Skin of body (tissue), 1 donor: ENCODE measurements at regions not wholly inside any gene's neighbourhood (a gene's known extent, or its start where the extent isn't known, plus 50 kb on each side); places are given as distances from the start of the nearest gene placed in this dataset.

Experiments used
- DNase-seq: peaks from one replicate; lab custom pipeline; 2025; lab: John Stamatoyannopoulos, UW

GRCh38 chr1:22245100-22245650, 102.3 kb upstream of the WNT4 start:
- no peak for DNase-seq

- no peak for DNase-seq
These were observed 102.8 kb upstream of the WNT4 start for GRCh38 chr1:22245726-22246125.

- peak; percentile 69 for DNase-seq
These were observed 104.0 kb upstream of the WNT4 start for GRCh38 chr1:22246755-22247480.

GRCh38 chr1:22247527-22248245, 104.8 kb upstream of the WNT4 start:
- no peak for DNase-seq

DNA sequence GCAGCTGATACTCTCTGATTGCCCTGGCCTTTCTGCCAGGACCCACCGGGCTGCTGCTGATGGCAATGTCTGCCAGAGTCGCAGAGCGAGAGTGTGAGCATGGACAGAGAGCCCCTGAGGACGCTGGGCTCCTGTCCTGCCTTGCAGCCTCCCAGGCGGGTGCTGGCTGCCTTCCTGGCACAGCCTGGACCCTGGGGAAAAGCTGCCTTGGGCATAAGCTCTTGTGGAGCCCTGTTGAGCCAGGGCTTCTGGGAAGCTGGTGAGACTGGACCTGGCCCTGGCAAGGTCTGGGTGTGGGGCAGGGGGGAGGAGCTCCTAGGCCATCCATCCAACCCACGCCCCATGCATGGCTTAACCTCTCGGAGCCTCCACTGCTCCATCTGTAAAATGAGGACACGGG, 105.8 kb upstream of the WNT4 start:
- DNase-seq: no peak

DNA sequence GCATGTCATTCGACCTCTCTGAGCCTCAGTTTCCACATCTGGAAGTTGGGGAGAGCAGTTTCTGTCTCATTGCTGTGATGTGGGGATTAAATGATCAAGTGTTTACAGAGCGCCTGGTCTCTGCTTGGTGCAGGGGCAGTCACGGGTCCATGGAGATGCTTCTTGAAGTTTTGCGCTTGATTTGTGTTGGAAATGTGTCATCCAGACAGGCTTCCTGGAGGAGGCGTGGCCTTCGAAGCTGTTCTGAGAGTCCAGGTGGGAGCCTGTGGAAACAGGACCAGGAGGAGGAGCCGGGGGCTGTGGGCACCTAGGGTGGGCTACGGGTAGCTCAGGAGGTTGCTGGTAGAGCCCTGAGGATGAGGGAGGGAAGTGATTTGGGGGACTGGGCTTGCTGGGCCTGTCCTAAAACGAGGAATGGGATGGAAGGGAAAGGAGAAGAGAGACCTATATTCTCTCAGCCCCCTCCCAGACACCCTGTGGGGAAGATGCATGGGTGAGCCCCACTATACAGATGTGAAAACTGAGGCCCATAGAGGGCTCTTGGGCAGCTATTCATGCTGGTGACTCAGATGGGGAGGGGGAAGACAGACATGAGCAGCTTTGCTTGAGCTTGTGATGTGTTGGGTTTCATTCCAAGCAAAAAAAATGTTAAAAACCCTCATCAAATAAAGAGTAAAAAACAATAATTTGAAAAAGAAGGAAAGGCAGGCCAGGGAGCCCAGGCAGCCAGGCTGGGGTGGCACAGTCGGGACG, 107.2 kb upstream of the WNT4 start:
- DNase-seq: peak; percentile 13

DNA sequence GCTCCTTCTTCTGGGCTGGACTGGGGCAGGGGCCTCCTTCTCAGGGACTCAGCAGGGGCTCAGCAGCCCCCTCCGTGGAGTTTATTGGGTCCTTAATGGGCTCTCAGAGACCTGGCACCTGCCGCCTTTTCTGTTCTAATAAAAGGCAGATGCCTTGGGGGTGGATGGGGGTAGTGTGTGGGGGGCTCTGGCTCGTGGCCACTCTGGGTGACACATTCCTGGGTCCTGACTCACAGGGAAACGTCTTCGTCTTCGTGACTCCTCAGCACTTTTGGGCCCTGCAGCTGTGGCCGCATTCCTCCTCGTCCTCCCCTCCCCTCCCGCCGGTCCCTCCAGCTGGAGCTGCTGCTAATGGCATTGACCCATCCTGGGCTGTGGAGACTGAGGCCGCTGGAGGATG, 107.8 kb upstream of the WNT4 start:
- peak; percentile 55 for DNase-seq

DNA sequence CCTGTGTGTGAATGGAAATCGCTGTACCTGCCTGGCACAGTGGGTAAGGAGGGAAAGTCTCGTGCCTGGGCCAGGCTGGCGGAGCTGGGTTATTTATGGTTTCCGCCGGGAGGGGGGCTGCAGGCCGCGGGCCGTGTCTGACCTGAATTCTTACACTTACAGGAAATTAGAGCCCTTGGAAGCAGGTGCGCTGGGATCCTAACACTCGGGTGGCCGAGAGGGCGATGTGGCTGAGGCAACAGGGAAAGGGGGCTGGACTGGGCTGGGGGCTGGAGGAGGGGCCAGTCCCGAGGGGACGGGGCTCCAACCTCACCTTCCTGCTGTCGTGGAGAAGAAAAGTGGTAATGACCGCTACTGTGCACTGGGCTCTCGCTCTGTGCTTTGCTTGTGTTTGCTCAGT, 109.4 kb upstream of the WNT4 start:
- no peak for DNase-seq

DNA sequence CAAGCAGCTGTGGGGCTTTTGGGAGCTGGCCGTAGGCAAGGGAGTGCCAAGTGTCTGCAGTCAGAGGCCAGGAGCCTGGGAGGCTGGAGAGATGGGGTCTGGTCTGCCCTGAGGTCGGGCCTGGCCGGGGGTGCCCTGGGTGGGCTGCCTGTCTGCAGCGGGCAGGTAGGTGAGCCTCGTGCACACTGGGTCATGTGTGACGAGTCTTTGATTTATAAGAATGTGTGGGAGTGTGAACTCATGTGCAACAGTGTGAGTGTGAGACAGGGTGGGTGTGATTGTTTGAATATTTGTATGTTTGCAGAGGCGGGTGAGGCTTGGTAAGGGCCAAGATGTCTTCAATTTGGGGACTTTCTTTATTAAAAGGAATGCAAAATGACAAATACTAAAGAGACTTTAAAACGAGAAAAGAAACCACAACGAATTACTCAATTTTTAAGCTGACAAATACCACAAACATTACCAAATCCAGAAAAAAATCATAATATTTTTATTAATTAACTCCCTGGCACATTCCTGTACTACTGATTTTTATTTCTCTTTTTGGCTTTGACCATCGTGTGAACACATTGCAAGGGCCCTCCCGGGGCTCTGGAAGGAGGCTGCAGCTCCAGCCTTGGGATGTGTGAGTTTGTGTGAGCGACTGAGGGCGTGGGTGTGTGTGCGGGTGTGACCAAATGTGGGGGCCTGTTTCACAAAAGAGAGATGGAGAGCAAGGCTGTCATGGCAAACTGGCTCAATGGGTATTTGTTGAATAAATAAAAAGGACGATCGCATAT, 110.3 kb upstream of the WNT4 start:
- DNase-seq: peak; percentile 91

DNA sequence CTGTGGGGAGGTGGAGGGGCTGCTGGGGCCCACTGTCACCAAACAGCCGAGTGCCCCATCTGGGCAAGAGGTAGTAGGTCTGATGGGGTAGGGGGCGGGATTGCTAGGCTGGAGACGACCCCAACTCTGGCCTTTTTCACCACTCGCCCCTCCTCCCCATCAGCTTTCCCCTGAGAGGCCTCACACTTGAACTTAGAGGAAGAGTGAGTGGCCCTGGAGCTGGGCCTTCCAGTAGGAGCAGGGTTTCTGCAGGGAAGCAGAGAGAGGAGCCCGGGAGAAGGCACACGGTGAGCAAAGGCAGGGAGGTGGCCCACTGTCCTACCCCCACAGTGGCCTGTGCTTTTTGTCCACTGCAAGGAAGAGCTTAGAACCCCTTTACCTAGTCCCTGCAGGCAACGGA, 111.9 kb upstream of the WNT4 start:
- no peak for DNase-seq

- no peak for DNase-seq
These were observed 112.7 kb upstream of the WNT4 start for GRCh38 chr1:22255341-22256212.

GRCh38 chr1:22256213-22256512, 113.3 kb upstream of the WNT4 start:
- no peak for DNase-seq

DNA sequence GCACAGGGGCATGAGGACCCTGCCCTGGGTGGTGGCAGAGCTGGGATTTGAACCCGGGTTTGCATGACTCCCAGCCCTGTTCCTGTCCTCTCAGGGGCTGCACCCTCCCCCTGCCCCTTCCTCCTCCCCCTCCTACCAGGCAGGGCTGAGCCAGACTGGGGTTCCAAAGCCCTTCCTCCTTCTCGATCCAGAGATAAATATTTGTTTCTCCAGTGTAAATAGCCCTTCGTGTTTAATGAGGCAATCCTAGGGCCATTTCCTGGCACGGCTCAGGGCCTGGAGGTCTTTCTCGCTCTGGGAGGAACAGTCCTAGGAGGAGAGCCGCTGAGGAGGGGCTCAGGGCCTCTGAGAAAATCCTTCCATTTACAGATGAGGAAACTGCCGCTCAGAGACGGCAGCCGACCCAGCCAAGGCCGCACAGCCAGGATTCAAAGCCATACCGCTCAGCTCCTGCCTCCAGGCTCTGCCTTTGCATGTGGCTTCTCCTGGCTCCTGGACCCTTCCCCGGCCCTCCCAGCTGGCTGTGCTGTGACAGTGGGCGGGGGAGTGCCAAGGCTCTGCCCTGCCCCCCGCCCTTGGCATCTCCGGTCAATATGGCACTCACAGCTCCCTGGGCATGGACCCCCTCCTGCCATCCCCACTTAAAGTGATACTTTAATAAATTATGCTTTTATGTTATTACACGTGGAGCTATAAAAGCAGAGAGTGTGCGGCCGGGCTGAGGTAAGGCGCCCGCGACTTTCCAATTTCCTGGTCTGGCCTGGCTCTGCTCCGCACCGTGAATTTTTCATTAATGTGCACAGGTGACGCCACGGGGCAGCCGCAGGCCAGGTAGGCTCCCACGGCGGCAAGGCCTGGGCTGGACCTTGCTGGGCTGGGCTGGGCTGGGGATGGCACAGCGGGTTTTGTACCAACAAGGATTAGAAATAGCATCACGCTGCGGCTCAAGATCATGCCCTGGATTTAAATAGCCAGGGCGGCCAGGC, 114.7 kb upstream of the WNT4 start:
- no peak for DNase-seq

GRCh38 chr1:22258698-22259097, 115.8 kb upstream of the WNT4 start:
- DNase-seq: no peak

DNA sequence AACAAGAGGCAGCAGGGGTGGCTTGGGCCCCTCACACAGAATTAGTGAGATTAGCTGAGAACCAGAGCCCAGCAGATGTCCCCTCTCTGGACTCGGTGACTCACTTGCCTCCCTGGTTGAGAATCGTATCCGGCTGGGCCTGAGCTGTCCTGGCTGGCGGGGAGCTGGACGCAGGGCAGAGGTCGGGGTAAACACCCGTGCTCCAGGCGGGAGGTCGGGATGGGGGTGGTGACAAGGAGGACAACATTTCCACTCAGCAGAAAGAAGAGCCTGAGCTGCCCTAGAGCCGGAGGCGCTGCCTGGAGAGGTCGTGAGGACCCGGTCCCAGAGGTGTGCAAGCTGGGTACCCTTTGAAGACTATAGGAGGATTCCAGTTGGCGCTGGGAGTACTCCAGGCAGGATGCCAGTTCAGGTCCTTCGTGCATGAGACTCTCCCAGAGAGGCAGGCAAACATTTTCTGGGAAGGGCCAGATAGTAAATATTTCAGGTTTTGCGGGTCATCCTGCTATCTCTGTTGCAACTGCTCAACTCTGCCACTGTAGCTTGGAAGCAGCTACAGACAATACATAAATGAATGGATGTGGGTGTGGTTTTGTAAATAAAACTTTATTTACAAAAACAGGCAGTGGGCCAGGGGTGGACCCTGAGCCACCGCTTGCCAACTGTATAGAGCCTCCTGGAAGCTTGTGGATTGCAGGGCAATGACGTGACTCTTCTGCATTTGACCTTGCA, 116.8 kb upstream of the WNT4 start:
- DNase-seq: no peak

DNA sequence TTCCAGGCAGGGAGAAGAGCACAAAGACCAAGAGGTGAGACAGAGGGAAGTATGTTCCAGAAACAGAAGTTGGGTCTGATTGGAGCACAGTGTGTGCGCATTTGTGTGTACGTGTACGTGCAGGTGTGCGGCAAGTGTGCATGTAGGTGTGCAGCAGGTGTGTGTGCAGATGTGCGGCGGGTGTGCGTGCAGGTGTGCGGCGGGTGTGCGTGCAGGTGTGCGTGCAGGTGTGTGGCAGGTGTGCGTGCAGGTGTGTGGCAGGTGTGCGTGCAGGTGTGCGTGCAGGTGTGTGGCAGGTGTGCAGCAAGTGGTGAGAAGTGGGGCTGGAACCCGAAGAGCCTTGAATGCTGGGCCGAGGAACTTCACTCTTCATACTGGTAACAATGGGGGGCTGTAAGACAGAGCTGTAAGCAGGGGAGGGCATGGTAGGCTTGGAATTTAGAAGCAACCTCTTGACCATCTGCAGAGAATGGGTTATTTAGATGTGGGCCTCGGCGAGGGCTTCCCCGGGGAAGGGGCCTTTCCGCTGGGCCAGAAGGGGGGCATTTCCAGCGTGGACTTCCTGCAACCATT, 118.0 kb upstream of the WNT4 start:
- no peak for DNase-seq

DNA sequence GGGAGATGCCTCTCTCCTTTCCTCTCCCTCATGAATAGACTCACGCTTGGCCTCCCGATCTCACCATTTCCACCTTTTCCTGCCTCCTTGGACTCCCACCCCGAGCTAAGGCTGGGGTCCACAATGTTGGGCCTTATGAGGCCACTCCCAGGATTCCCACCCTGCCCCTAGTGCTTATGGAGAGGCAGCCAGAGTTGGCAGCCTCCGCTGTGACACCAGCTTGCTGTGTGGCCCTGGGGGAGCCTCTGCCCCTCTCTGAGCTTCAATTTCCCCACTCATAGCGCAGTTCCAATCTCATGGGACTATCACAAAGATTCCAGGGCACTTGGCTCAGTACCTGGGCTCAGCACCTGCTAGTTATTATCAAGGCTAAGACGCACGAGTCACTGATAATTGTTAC, 118.7 kb upstream of the WNT4 start:
- no peak for DNase-seq

- no peak for DNase-seq
These were observed 119.7 kb upstream of the WNT4 start for GRCh38 chr1:22262583-22262982.
